ENCODE measurements at regions not wholly inside any gene's neighbourhood (a gene's known extent, or its start where the extent isn't known, plus 50 kb on each side); places are given as distances from the start of the nearest gene placed in this dataset.

- no peak for ATAC-seq
- no peak for TF ChIP-seq ZC3H10 (CRISPR knock-in tag; IDR thresholded peaks at IDR 0.05)
- no peak for TF ChIP-seq ZNF8 (CRISPR knock-in tag; IDR thresholded peaks at IDR 0.05)
- no peak for TF ChIP-seq SNAI2 (CRISPR knock-in tag; IDR thresholded peaks at IDR 0.05)
- no peak for TF ChIP-seq TCF4 (CRISPR knock-in tag; IDR thresholded peaks at IDR 0.05; ENCODE audit: borderline replicate concordance)
- no peak for TF ChIP-seq CSDC2 (CRISPR knock-in tag; IDR thresholded peaks at IDR 0.05)
- no peak for TF ChIP-seq PPARA (CRISPR knock-in tag; IDR thresholded peaks at IDR 0.05; ENCODE audit: borderline replicate concordance)
- TF ChIP-seq BACH2 (CRISPR knock-in tag; IDR thresholded peaks at IDR 0.05; ENCODE audit: borderline replicate concordance) = no peak
- no peak for TF ChIP-seq CREB5 (CRISPR knock-in tag; IDR thresholded peaks at IDR 0.05; ENCODE audit: low read depth)
These were observed 110.3 kb downstream of the TUBA3C start for GRCh38 chr13:19071161-19071936.

- TF ChIP-seq ISL1 (CRISPR knock-in tag; IDR thresholded peaks at IDR 0.05) = no peak
- no peak for TF ChIP-seq RARB (CRISPR knock-in tag; IDR thresholded peaks at IDR 0.05)
- no peak for TF ChIP-seq CSRNP3 (CRISPR knock-in tag; IDR thresholded peaks at IDR 0.05)
- TF ChIP-seq ZFP30 (CRISPR knock-in tag; IDR thresholded peaks at IDR 0.05) = no peak
- no peak for ATAC-seq
These were observed 111.3 kb downstream of the TUBA3C start for GRCh38 chr13:19070398-19070735.

GRCh38 chr13:19069684-19070397 lies 111.8 kb downstream of the TUBA3C start:
- TF ChIP-seq BACH2 (CRISPR knock-in tag; IDR thresholded peaks at IDR 0.05; ENCODE audit: borderline replicate concordance) (no peak), RARB (CRISPR knock-in tag; IDR thresholded peaks at IDR 0.05) (no peak), OSR1 (CRISPR knock-in tag; IDR thresholded peaks at IDR 0.05) (no peak), PPARA (CRISPR knock-in tag; IDR thresholded peaks at IDR 0.05; ENCODE audit: borderline replicate concordance) (no peak), GLIS3 (CRISPR knock-in tag; IDR thresholded peaks at IDR 0.05) (no peak), SNAI2 (CRISPR knock-in tag; IDR thresholded peaks at IDR 0.05) (no peak), TCF4 (CRISPR knock-in tag; IDR thresholded peaks at IDR 0.05; ENCODE audit: borderline replicate concordance) (no peak), ZFP30 (CRISPR knock-in tag; IDR thresholded peaks at IDR 0.05) (no peak), CSDC2 (CRISPR knock-in tag; IDR thresholded peaks at IDR 0.05) (no peak), ZNF8 (CRISPR knock-in tag; IDR thresholded peaks at IDR 0.05) (no peak)
- ATAC-seq = no peak

- TF ChIP-seq ZFP3 (CRISPR knock-in tag; IDR thresholded peaks at IDR 0.05) = no peak
- no peak for TF ChIP-seq ZNF8 (CRISPR knock-in tag; IDR thresholded peaks at IDR 0.05)
- no peak for ATAC-seq
These were observed 112.9 kb downstream of the TUBA3C start for GRCh38 chr13:19068691-19069090.

- ATAC-seq = no peak
- TF ChIP-seq GLIS3 (CRISPR knock-in tag; IDR thresholded peaks at IDR 0.05) (no peak), ZNF565 (CRISPR knock-in tag; conservative IDR thresholded peaks at IDR 0.05; ENCODE audit: low read depth) (no peak), CSRNP3 (CRISPR knock-in tag; IDR thresholded peaks at IDR 0.05) (no peak), SNAI2 (CRISPR knock-in tag; IDR thresholded peaks at IDR 0.05) (no peak), PPARA (CRISPR knock-in tag; IDR thresholded peaks at IDR 0.05; ENCODE audit: borderline replicate concordance) (no peak), TCF4 (CRISPR knock-in tag; IDR thresholded peaks at IDR 0.05; ENCODE audit: borderline replicate concordance) (no peak), POU6F1 (CRISPR knock-in tag; IDR thresholded peaks at IDR 0.05; ENCODE audit: borderline replicate concordance, low read depth) (no peak), TSHZ2 (CRISPR knock-in tag; IDR thresholded peaks at IDR 0.05) (no peak)
These were observed 113.9 kb downstream of the TUBA3C start for GRCh38 chr13:19067767-19068166.
